Stimulated activated CD8-positive, alpha-beta memory T cell treated with anti-CD3 and anti-CD28 coated beads, Interleukin-4, amount 100 ng/mL, for 1 hour (primary cell): ENCODE measurements at regions not wholly inside any gene's neighbourhood (a gene's known extent, or its start where the extent isn't known, plus 50 kb on each side); places are given as distances from the start of the nearest gene placed in this dataset.

Experiments used
- DNase-seq, 2 donors: peaks; one replicate each; pipeline ENCODE4 v3.0.0-alpha.2; 2020; ENCODE audit warnings: low read depth in 2 of 2, low spot score in 1 of 2

DNA sequence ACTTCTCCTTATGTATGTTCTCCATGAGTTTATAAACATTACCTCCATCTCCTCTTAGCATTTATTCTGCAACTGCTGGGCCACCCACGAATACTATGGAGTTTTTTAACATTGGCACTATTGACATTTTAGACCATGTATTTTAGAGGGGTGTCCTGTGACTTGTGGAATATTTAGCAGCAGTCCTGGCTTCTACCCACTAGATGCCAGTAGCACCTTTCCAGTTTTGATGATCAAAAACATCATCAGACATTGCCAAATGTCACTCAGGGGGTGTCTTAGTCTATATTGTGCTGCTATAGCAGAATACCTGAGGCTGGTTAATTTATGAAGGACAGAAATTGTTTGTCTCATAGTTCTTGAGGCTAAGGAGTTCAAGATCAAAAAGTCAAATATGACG is 187.5 kb upstream of the RORB start:
- DNase-seq: no peak

GRCh38 chr9:74317235-74317634 is 179.9 kb upstream of the RORB start:
- no peak for DNase-seq

GRCh38 chr9:74321396-74321795 is 175.7 kb upstream of the RORB start:
- no peak for DNase-seq

- no peak for DNase-seq
Measured at GRCh38 chr9:74322661-74323314, 174.3 kb upstream of the RORB start.

GRCh38 chr9:74330487-74331214 is 166.5 kb upstream of the RORB start:
- no peak for DNase-seq

- DNase-seq: no peak
Measured at GRCh38 chr9:74331607-74332006, 165.5 kb upstream of the RORB start.

GRCh38 chr9:74333384-74334032 is 163.6 kb upstream of the RORB start:
- DNase-seq: no peak

DNA sequence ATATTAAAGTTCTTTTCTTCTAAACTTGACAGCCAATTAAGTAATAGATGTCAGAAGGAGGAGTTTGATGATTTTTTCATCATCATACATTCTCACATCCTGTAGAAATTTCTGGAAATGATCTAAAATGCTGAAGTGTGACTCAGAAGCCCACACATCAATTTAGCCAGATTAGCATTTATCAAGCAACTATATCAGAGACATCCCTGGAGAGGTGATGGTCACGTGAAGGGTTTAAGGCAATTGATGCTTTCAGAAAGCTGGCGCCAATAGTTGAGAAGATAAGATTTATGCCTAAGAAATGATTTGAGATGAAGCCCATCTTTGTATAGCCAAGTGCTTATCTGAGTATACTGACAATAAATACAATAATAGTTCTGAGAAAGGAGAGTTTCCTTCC is 162.9 kb upstream of the RORB start:
- DNase-seq: no peak

DNA sequence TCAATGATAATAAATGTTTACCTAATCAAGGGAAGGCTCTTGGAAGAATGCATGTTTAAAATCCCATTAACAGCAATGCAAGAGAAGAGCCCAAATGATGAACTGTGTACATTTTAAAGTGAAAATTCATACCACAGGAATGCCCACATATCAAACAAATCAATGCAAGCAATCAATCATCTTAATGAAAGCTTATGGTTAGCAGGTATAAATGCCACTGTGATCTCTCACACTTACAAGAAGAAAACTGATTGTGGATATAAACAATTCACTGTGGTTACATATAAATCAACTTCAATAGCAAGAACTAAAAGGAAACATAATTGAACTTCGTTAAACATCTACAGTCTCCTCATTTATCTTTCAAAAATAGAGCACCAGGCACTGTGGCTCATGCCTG is 161.0 kb upstream of the RORB start:
- no peak for DNase-seq

GRCh38 chr9:74348777-74349176 is 148.4 kb upstream of the RORB start:
- no peak for DNase-seq

- no peak for DNase-seq
Measured at GRCh38 chr9:74355107-74355506, 142.0 kb upstream of the RORB start.

DNA sequence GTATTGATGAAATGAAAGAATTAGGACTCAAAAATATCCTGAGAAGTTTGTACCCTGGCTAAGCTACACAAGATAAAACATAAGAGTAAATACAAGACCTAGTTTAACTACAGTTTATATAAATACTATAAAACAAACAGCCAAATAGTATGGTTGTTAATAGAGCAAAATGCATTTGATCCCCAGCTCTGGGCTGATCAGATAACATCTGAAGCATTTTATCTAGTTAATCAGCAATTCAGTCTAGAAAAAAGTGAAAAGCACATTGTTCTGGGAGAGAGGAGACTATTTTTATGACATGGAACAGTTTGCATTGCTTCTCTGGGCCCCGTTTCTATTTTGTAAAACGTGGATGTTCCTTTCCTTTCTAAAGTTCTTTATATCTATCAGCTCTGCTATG is 139.6 kb upstream of the RORB start:
- no peak for DNase-seq

GRCh38 chr9:74358959-74359358 is 138.2 kb upstream of the RORB start:
- DNase-seq: no peak

GRCh38 chr9:74361508-74361907 is 135.6 kb upstream of the RORB start:
- no peak for DNase-seq

- no peak for DNase-seq
Measured at GRCh38 chr9:74362423-74362822, 134.7 kb upstream of the RORB start.

DNA sequence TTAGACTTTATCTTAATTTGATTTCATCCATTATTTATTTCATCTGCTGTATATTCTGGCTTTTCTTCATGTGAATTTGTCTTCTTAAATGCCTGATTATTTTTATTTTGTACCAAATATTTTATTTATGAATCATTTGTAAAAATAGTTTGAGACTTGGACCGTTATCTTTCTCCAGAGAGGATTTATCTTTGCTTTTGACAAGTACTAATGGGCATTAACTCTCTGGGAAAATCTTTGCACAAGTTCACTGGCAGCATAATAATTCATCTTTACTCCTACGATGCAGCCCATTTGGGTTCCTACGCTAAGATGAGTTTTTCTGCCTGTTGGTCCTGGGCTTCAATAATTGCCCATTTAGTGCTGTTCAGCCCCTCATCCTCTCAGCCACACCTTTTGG is 131.0 kb upstream of the RORB start:
- no peak for DNase-seq

- DNase-seq: no peak
Measured at GRCh38 chr9:74369844-74370243, 127.3 kb upstream of the RORB start.

GRCh38 chr9:74373348-74373747 is 123.8 kb upstream of the RORB start:
- no peak for DNase-seq

DNA sequence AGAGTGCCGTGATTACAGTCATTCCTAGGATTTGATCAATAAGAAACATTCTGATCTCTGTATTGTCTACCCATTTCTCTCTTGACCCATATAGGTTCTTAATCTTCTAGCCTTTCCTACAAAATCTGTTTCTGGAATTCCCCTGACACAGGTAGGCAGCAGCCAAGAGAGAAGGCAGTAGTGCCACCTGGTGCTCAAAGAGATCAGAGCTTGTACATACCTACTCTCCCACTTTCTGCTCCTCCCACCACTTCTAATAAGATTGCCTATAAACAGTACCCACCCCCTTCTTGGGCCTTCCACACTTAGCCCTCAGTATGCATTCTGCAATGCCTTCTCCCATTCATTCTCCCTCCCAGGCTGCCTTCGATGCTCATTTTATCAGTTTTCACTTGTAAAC is 117.4 kb upstream of the RORB start:
- no peak for DNase-seq

- no peak for DNase-seq
Measured at GRCh38 chr9:74391816-74392215, 105.3 kb upstream of the RORB start.

DNA sequence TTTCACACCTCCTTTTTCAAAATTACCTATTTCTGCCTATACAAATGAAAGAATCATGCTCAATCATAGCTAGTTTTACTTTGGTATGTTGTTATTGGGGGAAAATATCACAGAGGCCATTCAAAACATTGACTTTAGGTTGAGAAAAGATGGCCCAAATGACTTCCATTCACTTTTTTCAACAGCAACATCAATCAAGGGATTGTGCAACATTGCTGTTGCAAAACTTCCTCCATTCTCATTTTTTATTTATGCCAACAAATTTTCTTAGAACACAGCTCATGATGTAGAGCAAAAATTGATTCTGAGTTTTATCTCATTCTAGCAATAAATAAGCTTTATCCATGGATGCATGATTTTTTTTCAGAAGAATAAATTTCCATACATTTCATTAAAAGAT is 93.6 kb upstream of the RORB start:
- no peak for DNase-seq

- no peak for DNase-seq
Measured at GRCh38 chr9:74404620-74405019, 92.5 kb upstream of the RORB start.

DNA sequence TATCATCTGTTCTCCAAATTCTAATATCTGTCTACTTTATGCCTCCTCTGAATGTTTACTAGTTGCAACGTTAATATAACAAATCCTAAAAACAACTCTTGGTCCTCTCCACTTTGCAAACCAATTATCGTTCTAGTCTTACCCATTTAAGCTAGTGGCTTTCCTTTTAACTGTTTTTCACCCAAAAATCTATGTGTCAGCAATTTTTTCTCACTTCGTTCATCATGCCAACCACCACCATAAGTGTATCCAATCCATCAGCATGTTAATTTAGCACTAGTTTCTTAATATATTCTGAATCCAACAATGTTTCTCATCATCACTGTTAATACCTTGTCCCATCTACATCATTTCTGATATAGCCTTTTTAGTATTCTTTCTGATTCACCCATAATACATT is 90.0 kb upstream of the RORB start:
- DNase-seq: no peak
